Breast epithelium (tissue), 4 donors: ENCODE measurements at regions not wholly inside any gene's neighbourhood (a gene's known extent, or its start where the extent isn't known, plus 50 kb on each side); places are given as distances from the start of the nearest gene placed in this dataset.

Experiments used
- DNase-seq, 2 donors: peaks; one replicate each; pipeline ENCODE4 v3.0.0-alpha.2; 2019; ENCODE audit warnings: low spot score in 2 of 2
- H3K27ac ChIP-seq, 2 donors: fragments of 200-600 bp; sonication (generic) in 1 of 2; one replicate each; pipeline ENCODE4 v1.5.1; 2016 to 2019; ENCODE audit warnings: mild to moderate bottlenecking in 1 of 2
- H3K27me3 ChIP-seq, 2 donors: fragments of 200-600 bp; sonication (generic) in 1 of 2; one replicate each; pipeline versions ENCODE4 v1.5.1 to v1.6.0; 2017 to 2019; ENCODE audit warnings: control low read depth in 1 of 2, mild to moderate bottlenecking in 1 of 2
- H3K36me3 ChIP-seq: fragments of 200-600 bp; one replicate; pipeline ENCODE4 v1.5.1; 2019
- H3K4me1 ChIP-seq, 2 donors: fragments of 200-600 bp; sonication (generic); one replicate each; pipeline ENCODE4 v1.5.1; 2016 to 2019; ENCODE audit warnings: control low read depth in 1 of 2
- H3K4me3 ChIP-seq, 3 donors: fragments of 200-600 bp; sonication (generic); 1 replicate in 2 of 3; 2 replicates in 1 of 3; pipeline ENCODE4 v1.5.1; 2016 to 2019; ENCODE audit warnings: mild to moderate bottlenecking in 3 of 3, moderate library complexity in 2 of 3
- H3K9me3 ChIP-seq, 2 donors: fragments of 200-600 bp; sonication (generic) in 1 of 2; one replicate each; pipeline ENCODE4 v1.5.1; 2016 to 2019; ENCODE audit warnings: control low read depth in 1 of 2
- POLR2A ChIP-seq: fragments of 450-650 bp; IDR thresholded peaks from one replicate; pipeline ENCODE4 v1.6.1; 2016; ENCODE audit warnings: antibody characterized with exemption, mild to moderate bottlenecking, moderate library complexity
- POLR2AphosphoS5 ChIP-seq, 3 donors: sonication (generic); formaldehyde crosslinking; IDR thresholded peaks; one replicate each; pipeline ENCODE4 v1.6.1; 2017; ENCODE audit warnings: antibody characterized with exemption in 3 of 3
- intact Hi-C: fragments of 100-400 bp; cut with DNase I; formaldehyde crosslinking; loops from one replicate; pipeline ENCODE4 v1.15.1; 2023; ENCODE audit warnings: low total_unique reads
- TF ChIP-seq, protein P1 (sequence below), 3 donors: fragments of 450-650 bp; IDR thresholded peaks; one replicate each; pipeline ENCODE4 v1.5.1; 2016 to 2017; ENCODE audit warnings: antibody characterized with exemption in 3 of 3, mild to moderate bottlenecking in 3 of 3, moderate library complexity in 3 of 3

DNA sequence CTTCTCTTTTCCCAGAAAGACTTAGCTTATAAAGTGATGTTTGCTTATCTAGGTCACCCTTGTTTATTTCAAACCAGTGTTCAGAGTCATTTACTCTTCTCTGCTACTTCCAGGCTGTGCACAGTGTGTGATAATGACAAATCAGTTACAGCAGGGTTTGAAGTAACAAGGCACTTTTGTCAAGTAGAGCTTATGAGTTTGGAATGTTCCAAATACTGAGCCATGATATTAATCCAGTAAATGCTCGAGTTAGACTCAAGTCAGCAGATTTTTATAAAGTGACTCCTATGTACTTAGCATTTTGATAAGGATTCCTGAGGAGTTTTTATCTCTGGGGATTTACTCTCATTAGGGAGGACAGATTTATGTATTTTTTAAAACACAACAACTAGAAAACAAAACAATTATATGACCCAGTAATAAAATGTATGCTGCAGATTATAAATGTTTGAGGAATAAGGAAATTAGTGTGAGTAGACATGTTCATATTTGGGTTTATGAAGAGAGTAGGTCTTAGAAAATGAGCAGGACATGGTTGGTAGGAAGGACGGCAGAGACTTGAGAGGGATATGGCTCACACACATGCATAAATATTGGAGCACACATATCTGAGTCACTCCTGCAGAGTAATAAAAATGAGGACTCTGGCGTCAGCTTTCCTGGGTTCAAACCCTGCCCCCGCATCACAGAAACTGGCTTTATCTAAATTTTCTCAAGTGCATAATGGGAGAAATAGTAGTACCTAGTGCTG, 271.2 kb downstream of the FBXO8 start:
- no peak overlapping the region for H3K27ac ChIP-seq
- intact Hi-C loops: no loop called here

DNA sequence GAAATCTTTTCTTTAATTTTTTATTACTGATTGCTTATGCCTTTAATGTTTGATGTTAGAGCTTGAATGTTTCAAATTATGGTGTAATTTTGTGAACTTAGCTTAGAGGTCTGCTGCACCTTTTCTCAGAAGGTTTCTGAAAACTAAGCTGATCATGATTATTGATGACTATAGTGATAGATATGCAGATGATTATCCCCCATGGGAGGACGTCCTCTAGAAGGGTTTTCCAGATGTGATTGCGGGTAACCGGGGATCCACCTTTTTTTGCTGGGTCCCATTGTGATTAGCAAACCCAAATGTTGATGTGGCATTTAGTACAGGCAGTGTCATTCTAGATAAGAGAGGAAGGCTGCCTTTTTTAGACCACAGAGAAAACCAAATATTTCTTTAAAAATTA, 272.9 kb downstream of the FBXO8 start:
- no peaks in the 10 kb centered on the region for H3K4me1 ChIP-seq
- no peak overlapping the region for H3K4me3 ChIP-seq
- TF ChIP-seq POLR2AphosphoS5 (IDR thresholded peaks at IDR 0.05) (no peak), POLR2A (no peak)
- TF ChIP-seq, protein P1, sequence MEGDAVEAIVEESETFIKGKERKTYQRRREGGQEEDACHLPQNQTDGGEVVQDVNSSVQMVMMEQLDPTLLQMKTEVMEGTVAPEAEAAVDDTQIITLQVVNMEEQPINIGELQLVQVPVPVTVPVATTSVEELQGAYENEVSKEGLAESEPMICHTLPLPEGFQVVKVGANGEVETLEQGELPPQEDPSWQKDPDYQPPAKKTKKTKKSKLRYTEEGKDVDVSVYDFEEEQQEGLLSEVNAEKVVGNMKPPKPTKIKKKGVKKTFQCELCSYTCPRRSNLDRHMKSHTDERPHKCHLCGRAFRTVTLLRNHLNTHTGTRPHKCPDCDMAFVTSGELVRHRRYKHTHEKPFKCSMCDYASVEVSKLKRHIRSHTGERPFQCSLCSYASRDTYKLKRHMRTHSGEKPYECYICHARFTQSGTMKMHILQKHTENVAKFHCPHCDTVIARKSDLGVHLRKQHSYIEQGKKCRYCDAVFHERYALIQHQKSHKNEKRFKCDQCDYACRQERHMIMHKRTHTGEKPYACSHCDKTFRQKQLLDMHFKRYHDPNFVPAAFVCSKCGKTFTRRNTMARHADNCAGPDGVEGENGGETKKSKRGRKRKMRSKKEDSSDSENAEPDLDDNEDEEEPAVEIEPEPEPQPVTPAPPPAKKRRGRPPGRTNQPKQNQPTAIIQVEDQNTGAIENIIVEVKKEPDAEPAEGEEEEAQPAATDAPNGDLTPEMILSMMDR (IDR thresholded peaks at IDR 0.05): no peak
- no peak for DNase-seq
- no peak overlapping the region for H3K27ac ChIP-seq
- H3K36me3 ChIP-seq: no peaks in the 10 kb centered on the region
- no peaks in the 10 kb centered on the region for H3K27me3 ChIP-seq
- no peaks in the 10 kb centered on the region for H3K9me3 ChIP-seq
- intact Hi-C loops: loop anchor here (2.0 kb wide), 1 partner anchor 54 kb away; no protein-coding TSS in a partner anchor

More for the DNA sequence above, 271.2 kb downstream of the FBXO8 start:
- Histone ChIP-seq H3K36me3 (no peaks in the 10 kb centered on the region), H3K4me3 (no peak overlapping the region), H3K9me3 (no peaks in the 10 kb centered on the region), H3K27me3 (no peaks in the 10 kb centered on the region), H3K4me1 (no peaks in the 10 kb centered on the region)
- TF ChIP-seq, protein P1 (IDR thresholded peaks at IDR 0.05): no peak
- TF ChIP-seq POLR2AphosphoS5 (IDR thresholded peaks at IDR 0.05): no peak
- TF ChIP-seq POLR2A: no peak
- no peak for DNase-seq

DNA sequence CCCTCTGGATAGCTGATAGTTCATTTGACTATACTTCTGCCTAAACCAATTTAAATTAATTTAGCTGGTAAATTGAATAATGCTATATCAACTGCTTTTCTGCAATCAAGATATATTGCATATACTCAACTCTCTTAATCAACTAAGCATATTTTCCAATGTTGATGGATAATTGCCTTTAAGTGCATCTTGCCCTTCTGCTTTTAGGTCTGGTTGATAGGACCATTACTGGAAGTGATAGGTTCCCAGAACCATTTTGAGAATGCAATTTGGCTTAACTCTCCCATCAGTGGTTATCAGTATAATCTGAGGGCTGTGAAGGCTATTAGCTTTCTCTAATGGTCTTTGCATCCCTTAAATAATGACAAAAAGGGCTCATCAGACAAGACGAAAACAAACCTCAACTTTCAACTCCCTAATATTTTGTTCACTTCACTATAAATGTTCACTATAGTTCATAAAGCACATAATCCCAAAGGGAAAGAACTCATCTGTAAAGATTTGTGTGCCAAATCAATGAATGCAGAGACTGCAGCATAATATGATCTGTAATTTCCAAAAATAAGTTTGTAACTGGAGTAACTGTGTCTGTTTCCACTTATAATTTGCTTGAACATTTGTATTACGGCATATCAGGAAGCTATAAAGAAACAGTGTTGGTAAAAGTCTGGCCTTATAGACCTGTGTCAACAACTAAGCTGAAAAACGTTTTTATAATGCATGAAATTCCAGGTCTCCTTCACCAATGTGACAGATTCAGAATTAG, 273.6 kb downstream of the FBXO8 start:
- no peaks in the 10 kb centered on the region for H3K4me1 ChIP-seq
- DNase-seq: no peak
- no peak overlapping the region for H3K4me3 ChIP-seq
- intact Hi-C loops: loop anchor here (2.0 kb wide), 1 partner anchor 53 kb away; no protein-coding TSS in a partner anchor
- no peak overlapping the region for H3K27ac ChIP-seq
- no peaks in the 10 kb centered on the region for H3K9me3 ChIP-seq
- H3K27me3 ChIP-seq: no peaks in the 10 kb centered on the region
- TF ChIP-seq POLR2A (no peak), POLR2AphosphoS5 (IDR thresholded peaks at IDR 0.05) (no peak)
- TF ChIP-seq, protein P1 (IDR thresholded peaks at IDR 0.05): no peak
- H3K36me3 ChIP-seq: no peaks in the 10 kb centered on the region

DNA sequence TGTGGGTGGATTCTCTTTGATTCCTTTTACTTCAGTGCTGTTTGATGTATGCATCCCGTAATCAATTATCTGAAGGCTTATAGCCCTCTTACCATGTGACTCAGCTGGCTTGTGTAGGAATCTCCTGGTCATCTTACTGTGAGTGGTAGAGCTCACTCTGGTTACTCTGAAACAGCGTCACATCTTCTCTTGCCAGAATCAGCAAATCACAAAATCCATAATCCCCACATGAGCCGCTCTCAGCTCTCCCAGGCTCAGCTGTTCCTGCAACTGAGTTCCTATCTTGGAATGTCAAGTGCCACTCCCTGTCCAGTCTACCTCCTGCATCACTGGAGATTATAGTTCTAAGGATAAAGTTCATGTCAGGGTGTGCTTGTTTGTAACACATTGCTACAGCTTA, 278.0 kb downstream of the FBXO8 start:
- H3K9me3 ChIP-seq: no peaks in the 10 kb centered on the region
- no peak overlapping the region for H3K4me3 ChIP-seq
- H3K4me1 ChIP-seq: no peaks in the 10 kb centered on the region
- no peak for TF ChIP-seq POLR2AphosphoS5 (IDR thresholded peaks at IDR 0.05)
- TF ChIP-seq POLR2A: no peak
- TF ChIP-seq, protein P1 (IDR thresholded peaks at IDR 0.05): no peak
- intact Hi-C loops: no loop called here
- no peak overlapping the region for H3K27ac ChIP-seq
- no peak for DNase-seq
- no peaks in the 10 kb centered on the region for H3K36me3 ChIP-seq
- no peaks in the 10 kb centered on the region for H3K27me3 ChIP-seq
